GM19238 (cell line): ENCODE measurements at regions not wholly inside any gene's neighbourhood (a gene's known extent, or its start where the extent isn't known, plus 50 kb on each side); places are given as distances from the start of the nearest gene placed in this dataset.

Experiments used
- DNase-seq: peaks from one replicate; pipeline ENCODE4 v3.0.0; 2011; ENCODE audit warnings: low spot score; ENCODE audit not compliant: insufficient read length

DNA sequence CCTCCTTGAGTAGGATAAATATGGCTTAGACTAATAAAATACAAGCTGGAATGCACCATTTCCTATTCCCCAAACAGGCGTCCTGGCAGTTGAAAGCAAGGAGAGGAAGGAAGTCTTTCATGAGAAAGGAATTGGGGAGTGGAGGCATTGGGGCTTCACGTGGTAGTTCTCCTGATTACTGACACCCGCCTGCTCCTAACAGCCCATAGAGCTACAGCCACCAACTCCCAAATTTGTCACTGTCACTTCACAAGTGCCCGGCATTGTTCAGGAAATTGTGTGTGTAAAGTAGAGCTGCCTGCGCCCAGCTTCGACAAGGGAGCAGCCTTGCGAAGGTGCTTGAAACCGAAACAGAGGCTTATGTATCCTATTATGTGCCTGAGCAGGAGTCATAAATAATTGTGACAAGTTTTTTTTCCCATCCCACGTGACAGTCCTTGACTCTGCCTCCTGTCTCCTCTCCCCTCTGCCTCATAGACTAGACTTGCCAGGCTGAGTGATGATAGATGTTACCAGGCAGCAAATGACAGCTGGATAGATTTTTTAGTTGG lies 301.7 kb upstream of the ZFP64 start:
- DNase-seq, result no peak

- DNase-seq, result no peak
Observed at GRCh38 chr20:52490711-52491430, 299.3 kb upstream of the ZFP64 start.

- DNase-seq, result no peak
Observed at GRCh38 chr20:52484438-52484837, 292.9 kb upstream of the ZFP64 start.

DNA sequence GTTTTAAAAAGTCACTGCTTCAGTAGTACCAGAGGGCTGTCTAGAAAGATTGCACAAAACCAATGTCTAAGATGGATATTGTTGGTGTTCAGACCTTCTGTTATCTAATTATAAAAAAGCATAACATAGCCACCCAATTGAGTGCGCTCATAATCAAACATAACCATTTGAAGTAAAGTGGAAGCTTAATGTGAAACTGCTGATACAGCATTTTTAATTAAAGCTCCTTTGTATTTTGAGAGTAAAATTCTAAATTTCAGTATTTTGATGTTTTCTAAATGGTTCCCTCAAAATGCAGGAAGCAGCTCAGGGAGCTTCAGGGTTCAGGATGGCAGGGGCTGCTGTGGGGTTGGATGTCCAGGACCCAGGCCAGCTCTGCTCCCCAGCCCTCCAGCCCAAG lies 291.8 kb upstream of the ZFP64 start:
- DNase-seq, result no peak

DNA sequence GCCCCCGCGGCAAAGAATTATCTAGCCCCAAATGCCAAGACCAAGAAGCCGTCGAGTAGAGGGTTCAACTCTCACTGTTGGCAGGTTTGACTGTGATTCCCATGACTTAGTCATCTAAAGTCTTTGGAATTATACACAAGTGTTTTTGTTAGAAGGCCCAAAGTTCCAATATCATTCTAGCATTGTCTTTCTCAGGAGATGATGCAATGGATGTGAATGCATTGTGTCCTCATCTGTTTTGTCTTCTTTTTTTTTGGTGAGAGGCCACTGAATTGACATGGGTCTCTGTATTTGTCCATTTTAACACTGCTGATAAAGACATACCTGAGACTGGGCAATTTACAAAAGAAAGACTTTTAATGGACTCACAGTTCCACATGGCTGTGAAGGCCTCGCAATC lies 290.5 kb upstream of the ZFP64 start:
- no peak for DNase-seq

- DNase-seq, result no peak
Observed at GRCh38 chr20:52481443-52481842, 289.9 kb upstream of the ZFP64 start.

DNA sequence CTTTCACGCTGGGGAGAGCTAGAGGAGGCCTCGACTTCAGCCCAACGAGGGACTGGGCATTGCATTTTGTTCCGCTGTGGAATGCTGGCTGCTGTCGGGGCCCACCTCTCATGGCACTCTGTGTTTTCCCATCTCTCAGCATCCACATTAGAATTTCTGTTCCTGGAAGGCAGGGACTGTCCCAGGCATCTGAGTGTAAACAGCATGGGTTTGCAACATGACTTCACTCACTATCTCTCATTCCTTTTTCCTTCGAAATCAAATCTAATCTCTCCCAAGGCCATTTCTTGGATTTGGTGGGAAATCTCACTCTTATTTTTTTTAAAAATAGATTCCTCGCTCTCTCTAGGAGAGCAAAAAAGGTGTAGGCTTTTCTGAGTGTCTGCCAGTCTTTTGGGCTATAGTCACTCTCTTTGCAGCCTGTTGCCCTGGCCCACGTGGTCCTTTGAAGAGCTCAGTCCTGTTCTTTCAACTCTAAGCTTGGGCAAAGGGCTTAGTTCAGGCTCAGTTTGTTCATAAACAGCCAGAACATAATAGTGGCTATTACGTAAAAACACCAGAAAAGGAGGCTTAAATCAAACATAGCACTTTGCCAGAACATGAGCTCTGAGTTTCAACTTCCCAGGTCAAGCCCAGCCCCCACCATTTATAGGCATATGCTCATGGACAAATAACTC lies 284.6 kb upstream of the ZFP64 start:
- no peak for DNase-seq

- no peak for DNase-seq
Observed at GRCh38 chr20:52473186-52473585, 281.6 kb upstream of the ZFP64 start.

- DNase-seq, result no peak
Observed at GRCh38 chr20:52470561-52470960, 279.0 kb upstream of the ZFP64 start.

DNA sequence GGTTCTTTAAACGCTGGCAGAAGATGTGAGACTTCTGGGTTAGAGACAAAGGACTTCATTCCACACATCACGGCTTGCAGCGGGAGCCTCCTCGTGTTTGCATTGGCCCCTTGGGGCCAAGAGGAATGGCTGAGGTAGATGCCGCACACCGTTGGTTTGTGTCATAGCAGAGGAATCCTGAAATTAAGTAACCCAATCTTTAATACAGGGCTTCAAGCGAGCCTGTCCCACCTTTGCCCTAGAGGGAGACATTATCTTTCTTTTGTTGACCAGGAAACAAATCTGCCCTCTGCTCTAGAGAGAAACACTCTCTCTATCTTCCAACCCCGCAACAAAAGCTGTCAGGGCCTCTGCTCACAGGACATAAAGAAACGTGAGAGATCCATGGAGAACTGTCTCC lies 277.5 kb upstream of the ZFP64 start:
- no peak for DNase-seq

- no peak for DNase-seq
Observed at GRCh38 chr20:52465991-52466390, 274.4 kb upstream of the ZFP64 start.

DNA sequence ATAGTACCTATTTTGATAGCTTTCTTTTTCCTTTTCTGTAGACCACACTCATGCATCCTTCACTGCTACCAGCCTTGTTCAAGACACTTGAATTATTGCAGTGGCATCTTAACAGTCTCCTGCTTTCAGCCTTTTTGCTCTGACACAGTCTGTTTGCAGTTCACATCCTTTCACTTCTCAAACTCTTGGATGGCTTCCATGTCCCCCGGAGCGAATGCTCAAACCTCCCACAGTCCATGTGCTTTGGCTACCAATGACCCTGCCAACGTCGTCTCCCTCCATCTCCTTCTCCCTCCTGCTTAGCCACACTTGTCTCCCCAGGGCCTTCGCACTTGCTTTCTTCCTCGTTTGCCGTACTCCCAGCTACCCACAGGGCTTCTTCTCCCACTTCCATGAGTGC lies 270.0 kb upstream of the ZFP64 start:
- DNase-seq, result no peak

- no peak for DNase-seq
Observed at GRCh38 chr20:52459150-52459549, 267.6 kb upstream of the ZFP64 start.

DNA sequence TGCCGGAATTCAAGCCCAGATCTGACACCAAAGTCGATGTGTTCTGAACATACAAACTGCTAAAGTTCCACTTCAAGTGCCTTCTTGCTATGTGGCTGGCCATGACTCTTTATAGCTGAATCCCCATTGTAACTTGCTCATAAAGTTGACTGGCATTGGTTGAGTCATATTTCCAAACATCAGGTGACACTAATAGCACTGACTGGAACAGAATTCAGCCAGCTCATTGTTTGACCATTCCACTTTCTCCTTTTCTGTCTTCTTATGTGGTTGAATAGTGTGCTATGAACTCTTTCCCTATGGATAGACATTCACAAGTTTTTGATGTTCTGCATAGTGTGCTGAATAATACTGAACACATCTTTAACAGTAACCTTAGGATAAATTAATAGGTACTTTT lies 266.2 kb upstream of the ZFP64 start:
- DNase-seq, result no peak

- DNase-seq, result no peak
Observed at GRCh38 chr20:52454660-52455059, 263.1 kb upstream of the ZFP64 start.

DNA sequence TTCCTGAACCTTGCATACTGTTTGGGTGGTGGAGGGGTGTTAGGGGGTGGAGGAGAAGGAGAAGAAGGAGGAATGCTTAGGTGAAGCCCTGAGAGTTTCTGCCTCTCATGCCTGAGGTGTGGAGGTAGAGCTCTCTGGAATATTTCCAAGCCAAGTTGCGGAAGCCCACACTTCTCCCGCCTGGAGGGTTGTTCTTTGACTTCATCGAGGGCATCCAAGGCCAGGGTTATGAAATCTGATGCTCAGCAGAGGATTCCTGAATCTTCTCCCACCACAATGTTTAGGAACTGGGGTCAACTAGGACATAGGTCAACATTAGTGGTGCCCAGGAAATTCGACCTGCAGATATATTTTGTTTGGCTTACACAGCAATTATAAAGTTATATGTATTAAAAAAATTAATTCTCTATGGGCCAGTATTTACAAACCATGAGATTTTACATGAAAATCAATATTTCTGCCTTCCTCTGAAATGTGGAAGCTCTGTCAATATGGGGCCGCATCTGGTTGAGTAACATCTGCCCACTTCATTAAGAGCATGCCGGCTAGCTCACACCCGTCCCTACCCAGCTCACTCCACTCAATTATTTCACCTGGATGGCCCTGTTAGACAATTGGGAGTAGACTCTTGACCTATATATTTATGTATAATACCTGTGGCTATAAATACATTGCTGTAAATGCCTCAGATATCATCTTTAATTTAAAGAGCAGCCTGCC lies 257.1 kb upstream of the ZFP64 start:
- no peak for DNase-seq

DNA sequence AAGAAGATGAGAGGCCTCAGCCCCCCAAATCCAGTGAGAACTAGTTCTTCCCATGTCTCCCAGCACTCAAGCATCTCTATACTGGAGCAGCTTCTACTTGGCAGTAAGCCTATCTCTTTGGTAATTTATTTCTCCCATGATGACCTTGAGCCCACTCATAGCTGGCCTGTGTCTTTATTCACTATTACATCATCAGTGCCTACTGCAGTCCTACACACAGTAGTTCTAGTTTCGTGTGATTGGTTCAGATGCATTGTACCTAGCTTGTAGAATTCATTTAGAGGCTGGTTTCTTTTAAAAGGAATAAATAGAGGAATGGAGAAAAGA lies 255.6 kb upstream of the ZFP64 start:
- no peak for DNase-seq

DNA sequence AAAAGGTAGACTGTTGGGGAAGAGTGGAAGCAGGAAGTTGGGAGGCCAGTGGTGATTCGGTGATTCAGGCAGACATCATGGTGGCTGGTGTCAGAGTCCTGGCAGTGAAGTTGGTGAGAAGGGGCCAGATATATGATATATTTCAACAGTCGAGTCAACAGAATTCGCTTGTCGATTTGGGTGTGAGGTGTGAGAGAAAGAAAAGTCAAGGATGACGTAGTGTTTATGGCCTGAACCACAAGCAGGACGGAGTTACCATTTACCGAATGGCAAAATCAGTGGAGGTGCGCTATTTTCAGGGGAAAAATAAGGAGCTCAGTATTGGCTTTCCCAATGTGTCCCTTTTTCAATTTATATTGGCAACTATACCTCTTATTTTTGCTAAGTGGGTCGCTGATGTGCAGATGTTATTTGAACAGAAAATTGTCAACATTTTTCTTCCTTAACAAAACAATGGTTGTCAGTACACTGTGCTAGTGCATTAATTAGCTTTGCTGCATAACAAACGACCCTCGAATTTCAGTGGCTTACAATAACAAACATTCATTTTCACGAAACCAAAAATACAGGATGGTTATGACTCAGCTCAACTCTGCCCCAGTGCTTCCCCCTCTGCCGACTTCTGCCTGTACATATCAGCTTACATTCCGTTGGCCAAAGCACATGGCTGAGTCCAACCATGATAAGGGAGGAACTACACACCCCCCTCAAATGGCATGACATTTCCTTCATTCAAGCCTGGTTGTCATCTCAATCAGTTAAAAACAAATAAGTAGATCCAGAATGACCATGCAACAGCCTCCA lies 255.0 kb upstream of the ZFP64 start:
- no peak for DNase-seq

GRCh38 chr20:52444455-52444854 lies 252.9 kb upstream of the ZFP64 start:
- DNase-seq, result no peak

DNA sequence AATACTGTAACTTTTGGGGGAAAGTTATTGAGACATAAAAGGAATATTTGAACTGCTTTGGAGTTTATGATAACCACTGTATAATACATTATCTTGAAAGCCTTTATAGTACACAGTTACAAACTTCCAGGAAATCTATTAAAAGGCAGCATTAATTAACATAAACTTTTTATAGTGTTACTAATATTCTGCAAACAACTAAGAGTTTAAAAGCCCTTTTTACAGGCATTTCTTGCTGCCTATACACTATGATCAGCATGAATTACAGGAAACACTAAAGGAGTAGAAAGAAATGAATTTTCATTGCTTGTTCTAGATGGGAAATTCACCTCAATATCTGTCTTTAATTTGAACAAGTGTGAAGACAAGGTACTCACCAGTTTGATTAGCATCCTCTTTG lies 252.3 kb upstream of the ZFP64 start:
- no peak for DNase-seq

DNA sequence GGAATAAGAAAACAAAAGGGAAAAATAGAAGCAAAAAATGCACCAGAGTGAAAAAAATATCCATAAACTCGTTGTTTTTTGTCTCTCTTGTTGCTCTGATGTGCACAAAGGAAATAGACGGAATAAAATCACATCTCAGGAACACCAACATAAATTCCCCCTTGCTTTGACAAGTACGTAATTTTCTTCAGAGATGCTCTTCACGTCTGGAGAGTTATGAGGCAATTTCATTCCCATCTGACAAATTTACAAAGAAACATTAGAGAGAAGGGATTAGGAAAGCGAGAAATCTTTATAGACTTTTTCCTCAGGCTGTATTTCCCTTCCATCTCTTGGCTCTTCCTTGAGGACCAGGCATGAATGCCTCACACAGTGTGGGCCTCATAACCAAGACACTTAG lies 250.1 kb upstream of the ZFP64 start:
- DNase-seq, result no peak

DNA sequence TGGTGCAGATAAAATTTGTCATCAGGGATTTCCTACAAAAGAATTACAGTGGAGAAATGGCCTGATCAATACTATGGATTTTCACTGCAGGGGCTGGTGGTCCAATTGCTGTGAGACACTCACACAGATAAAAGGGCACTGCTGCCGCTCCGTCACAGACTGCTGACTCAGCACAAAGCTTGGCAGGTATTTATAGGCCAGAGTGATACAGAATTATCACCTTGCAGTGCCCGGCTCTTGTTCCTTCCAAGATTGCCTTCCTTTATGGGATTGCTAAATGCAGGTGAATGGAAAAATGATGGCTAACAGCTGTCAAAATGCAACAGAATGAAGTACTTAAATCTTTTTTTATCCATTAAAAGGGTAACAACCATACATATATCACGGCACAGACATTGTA lies 247.8 kb upstream of the ZFP64 start:
- DNase-seq, result no peak
